ENCODE measurements at regions not wholly inside any gene's neighbourhood (a gene's known extent, or its start where the extent isn't known, plus 50 kb on each side); places are given as distances from the start of the nearest gene placed in this dataset.

GRCh38 chr4:114184901-114185300 is 205.5 kb upstream of the ARSJ start:
- TF ChIP-seq CTCF (IDR thresholded peaks at IDR 0.05; ENCODE audit: poor library complexity) (no peak), EZH2phosphoT487 (IDR thresholded peaks at IDR 0.05; ENCODE audit: low read depth, severe bottlenecking, unreplicated experiment) (no peak)

All from hepatocyte (in vitro differentiated cells).